ENCODE measurements at regions not wholly inside any gene's neighbourhood (a gene's known extent, or its start where the extent isn't known, plus 50 kb on each side); places are given as distances from the start of the nearest gene placed in this dataset.

- DNase-seq = no peak
- Mint-ChIP-seq H3K27ac (ENCODE audit: unreplicated experiment) (no peak overlapping the region), H3K4me1 (ENCODE audit: low read depth, unreplicated experiment) (no peaks in the 10 kb centered on the region), H3K36me3 (ENCODE audit: insufficient read depth, unreplicated experiment) (no peaks in the 10 kb centered on the region), H3K4me3 (ENCODE audit: unreplicated experiment) (no peak overlapping the region), H3K27me3 (ENCODE audit: insufficient read depth, unreplicated experiment) (no peaks in the 10 kb centered on the region), H3K9me3 (ENCODE audit: unreplicated experiment) (no peaks in the 10 kb centered on the region)
- H3K27me3 ChIP-seq (replicated peaks; ENCODE audit: control insufficient read depth, insufficient read depth, low read length) = no peaks in the 10 kb centered on the region
- H3K4me3 ChIP-seq (ENCODE audit: low read depth, low read length) = no peak overlapping the region
- intact Hi-C loops (cut with micrococcal nuclease; ENCODE audit: unreplicated experiment) = no loop called here
- BruUV-seq (replicated peaks) = no TSS peak
- CTCF ChIA-PET = no interaction called here
- no peaks in the 10 kb centered on the region for H3K36me3 ChIP-seq (ENCODE audit: control insufficient read depth, insufficient read depth, low read length)
- peaks cover 19% of the 10 kb centered on the region for H3K4me1 ChIP-seq
- H3K9me3 ChIP-seq = peaks cover 12% of the 10 kb centered on the region
- POLR2A ChIA-PET = no interaction called here
- TF ChIP-seq CTCF (IDR thresholded peaks at IDR 0.05; ENCODE audit: insufficient read depth in 1 of 2, low read depth in 1 of 2, low read length in 1 of 2, severe bottlenecking in 1 of 2, unreplicated experiment in 1 of 2) = no peak
Observed at GRCh38 chr7:19830604-19831003, 57.2 kb upstream of the TMEM196 start.
